ENCODE measurements at regions not wholly inside any gene's neighbourhood (a gene's known extent, or its start where the extent isn't known, plus 50 kb on each side); places are given as distances from the start of the nearest gene placed in this dataset.
"Not testable (repeated sequence)": the region's sequence is repeated elsewhere in the genome, so short reads cannot be mapped to it uniquely, and the experiment has no call there.

DNA sequence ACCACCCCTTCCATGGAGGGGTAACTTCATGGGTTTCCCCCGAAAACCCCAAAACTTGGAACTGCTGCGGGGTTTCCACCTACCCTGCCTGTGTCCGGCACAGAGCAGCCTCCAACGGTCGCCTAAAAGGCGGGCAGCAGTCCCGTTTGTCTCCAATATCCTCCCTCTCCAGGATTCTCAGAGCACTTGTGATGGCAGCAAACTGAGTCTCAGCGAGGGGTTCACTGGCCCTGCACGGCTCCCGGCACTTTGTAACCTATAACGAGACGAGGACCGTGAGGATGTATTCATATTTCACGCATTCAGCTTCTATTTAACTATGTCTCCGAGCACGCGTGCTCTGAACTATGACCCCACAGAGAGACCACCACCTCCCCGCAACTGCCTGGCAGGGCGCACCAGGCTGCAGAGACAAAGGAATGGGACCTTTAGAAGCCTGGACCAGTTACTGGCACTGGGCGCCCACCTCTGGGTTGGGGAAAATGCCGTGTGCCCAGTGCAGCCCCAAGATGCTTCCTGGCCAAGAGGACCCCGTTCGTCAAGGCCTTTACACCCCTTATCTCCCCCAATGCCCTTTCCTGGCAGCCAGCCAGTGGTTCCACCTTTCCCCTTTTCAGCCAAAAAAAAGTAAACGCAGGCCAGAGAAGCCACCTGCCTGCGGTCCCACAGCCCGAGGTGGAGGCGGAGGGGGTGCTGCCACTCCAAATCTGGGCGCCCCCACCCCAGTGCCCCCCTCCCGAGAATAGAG is 173.1 kb upstream of the RTL1 start:
- no peak for DNase-seq (ENCODE audit: low read depth in 4 of 4, low spot score in 2 of 4)

DNA sequence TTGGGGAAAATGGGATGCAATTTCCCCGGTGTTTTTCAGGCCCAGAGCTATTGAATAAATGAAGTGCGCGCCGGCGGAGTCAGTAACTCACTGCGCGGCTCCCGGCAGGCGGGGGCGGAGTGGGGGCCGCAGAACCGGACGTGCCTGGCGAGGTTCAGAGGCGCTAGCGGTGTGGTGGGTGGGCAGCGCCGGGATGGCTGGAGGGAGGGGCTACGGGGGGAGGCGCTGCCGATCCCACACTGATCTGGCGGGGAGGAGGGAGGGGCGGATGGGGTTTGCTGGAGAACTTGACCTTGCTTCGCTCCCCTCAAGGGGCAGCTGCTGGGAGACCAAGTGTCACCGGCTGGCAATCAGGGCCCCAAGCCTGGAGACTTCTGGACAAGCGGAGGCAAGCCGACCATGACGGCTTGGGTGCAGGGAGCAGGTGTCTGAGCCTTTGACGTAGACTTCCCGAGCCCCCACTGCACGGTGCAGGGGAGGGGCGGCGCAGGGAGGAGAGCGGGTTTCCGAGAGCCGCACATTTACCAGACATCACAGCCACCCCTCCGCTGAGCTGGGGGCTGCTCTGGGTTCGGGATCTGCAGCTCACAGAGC is 174.1 kb upstream of the RTL1 start:
- DNase-seq (ENCODE audit: low read depth in 4 of 4, low spot score in 2 of 4) = peak in 3 of 4 donors; percentile 15 to 41 (median 32)

DNA sequence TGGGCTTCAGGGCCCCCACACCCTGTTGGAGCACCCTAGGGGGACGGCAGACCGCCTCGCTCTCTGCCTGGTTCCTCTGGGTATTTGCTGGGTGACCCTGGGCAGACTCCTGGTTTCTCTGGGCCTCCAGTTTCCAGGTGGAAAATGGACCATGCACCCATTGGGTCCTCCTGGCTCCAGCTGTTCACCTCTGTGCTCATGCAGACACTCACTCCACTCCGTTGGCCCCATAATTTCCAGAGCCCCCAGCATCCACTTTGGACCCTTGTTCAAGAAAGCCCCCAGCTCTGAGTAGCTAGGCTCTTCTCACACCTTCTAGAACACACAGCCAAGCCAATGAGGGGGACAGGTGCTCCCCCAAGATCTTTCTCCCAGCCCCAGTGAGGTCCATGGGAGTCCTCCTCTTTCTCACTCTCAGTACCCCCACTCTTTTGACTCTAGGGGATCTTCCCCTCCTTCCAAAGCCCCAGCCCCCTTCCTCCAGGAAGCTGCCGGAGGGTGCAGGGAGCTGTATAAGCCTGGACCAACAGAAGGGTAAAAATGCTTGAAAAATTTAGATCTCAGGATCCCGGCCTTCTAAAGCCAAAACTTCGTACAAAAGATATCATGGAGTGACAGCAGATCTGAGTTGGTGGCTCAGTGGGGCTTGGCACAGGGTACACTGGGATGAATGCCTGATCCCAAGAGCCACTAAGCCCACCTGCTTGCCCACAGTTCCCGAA is 174.8 kb upstream of the RTL1 start:
- DNase-seq (ENCODE audit: low read depth in 4 of 4, low spot score in 2 of 4) = no peak

DNA sequence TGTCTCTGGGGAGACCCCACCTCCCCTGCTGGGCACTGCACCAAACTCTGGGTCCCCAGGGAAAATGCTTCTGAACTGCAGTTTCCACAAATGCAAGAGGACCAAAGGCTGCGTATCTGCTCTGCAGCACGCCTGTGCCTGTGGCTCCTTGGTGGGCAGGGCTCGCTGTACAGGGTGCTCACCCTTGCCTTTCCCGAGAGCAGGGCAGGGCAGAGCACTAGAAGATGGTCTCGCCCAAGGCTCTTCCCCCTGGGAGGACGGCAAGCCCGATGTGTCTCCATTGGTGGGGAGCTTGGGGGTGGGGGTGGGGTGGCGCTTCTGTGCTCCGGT is 175.3 kb upstream of the RTL1 start:
- no peak for DNase-seq (ENCODE audit: low read depth in 4 of 4, low spot score in 2 of 4)

DNA sequence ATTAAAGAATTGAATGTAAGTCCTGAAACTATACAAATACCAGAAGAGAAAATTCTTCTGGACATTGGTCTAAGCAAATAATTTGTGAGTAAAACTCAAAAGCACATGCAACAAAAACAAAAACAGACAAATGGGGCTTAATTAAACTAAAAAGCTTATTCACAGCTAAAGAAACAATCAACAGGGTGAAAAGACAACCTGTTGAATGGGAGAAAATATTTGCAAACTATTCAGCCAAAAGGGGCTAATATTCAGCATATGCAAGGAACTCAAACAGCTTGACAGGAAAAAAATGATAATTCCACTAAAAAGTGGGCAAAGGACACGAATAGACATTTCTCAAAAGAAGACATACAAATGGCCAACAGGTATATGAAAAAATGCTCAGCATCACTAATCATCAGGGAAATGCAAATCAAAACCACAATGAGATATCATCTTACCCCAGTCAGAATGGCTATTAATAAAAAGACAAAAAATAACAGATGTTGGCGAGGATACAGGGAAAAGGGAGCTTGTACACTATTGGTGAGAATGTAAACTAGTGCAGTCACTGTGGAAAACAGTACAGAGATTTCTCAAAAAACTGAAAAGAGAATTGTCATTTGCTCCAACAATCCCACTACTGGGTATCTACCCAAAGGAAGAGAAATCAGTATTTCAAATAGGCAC is 177.5 kb upstream of the RTL1 start:
- DNase-seq (ENCODE audit: low read depth in 4 of 4, low spot score in 2 of 4) = no peak

DNA sequence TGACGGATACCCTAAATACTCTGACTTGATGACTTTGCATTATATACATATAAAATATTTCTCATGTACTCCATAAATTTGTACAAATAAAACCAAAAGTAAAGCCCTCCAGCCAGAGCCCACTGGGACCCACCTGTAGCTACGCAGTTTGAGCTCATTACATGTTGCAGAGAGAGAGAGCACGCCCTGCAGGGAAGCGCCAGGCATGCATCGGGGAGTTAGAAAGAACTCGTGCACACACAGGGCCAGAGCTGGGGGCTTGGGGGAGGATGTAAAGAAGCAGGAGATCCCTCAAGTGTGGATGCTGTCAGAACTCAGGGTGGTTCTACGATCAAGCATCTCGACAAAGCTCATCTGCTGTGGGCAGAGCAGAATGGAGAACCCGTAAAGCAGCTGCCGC is 178.5 kb upstream of the RTL1 start:
- no peak for DNase-seq (ENCODE audit: low read depth in 4 of 4, low spot score in 2 of 4)

DNA sequence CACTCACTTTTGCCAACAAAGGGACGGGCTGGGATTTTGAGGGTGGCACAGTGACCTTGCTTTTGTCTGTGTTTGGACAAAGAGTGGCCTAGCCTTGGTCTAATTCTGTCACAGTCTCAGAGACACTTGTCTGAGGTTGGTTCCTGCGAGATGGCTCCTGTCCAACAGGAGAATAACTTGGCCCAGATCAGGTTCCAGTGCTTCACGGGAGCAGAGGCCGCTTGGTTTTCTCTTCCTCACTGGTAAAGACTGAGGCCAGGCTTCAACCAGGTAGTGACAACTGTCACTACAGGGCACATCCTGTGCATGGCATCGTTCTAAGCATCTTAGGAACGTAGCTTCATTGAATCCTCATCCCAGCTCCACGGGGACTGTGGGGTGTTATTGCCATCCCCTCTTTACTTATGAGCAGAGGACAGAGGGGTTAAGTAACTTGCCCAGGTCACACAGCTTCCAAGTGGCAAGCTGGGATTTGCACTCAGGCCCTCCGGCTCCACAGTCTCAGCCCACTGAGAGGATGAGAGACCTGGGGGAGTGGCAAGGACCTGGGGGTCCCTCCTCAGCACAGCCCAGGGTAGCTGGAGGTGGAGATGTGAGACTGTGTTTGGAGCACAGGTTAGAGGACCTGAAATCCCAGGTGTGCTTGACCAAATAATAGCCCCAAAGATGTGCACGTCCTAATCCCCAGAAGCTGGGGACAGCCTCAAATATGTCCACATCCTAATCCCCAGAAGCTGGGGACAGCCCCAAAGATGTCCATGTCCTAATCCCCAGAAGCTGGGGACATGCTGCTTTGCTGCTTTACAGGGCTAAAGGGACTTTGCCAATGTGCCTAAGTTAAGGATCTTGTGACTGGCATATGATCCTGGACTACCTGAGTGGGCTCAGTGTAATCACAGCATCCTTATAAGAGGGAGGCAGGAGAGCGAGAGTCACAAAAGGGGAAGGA is 179.2 kb upstream of the RTL1 start:
- DNase-seq (ENCODE audit: low read depth in 4 of 4, low spot score in 2 of 4) = no peak

DNA sequence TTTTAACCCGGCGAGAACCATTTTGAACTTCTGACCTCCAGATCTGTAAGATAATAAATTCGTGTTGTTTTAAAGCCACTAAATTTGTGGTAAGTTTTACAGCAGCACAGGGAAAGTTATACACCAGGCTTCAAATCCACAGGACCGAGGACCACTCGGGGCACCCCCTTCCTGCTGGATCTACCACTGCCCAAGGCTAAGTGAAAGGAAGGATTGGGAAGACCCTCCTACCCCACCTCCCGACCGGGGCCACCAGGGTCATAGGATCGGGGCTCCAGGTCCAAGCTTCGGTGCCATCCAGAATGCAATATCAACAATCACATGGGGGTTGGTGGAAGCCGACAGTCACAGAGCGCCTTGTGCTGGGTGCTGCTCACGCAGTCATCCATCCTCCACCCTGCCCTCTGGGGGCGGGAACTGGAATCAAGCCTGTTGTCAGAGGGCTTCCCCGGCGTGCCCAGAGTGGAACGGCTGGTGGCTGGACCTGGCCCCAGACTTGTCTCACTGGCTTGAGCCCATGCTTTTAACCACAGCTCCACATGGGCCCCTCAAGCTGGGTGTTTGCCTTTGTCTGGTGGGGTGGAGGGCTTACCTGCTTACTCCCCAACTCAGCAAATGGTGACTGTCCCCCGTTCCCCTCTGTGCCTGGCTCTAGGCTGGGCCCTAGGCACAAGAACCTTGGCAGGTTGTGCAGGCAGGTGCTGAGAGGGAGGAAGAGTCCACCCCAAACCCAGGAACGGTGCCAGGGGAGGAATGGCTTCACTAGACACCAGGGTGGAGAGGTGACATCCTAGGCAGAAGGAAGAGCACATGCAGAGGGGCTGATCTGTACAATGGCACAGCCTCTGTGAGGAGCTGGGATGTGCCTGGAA is 180.3 kb upstream of the RTL1 start:
- no peak for DNase-seq (ENCODE audit: low read depth in 4 of 4, low spot score in 2 of 4)

DNA sequence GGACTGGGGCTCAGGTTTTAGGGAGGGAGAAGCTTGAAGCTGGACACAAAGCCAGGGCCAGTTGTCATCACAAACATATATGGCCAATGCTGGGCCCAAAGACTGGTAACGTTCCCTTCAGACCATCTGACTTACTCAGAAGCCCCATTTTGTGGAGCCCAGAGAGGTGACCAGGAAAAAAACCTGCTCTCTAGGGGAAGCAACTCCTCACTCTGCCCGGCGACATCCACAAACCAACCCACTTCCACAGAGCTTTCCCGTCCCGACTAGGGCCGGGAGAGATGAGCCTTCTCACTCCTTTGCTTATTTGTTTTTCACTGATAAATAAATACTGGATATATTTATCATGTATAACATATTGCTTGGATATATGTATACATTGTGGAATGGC is 180.9 kb upstream of the RTL1 start:
- no peak for DNase-seq (ENCODE audit: low read depth in 4 of 4, low spot score in 2 of 4)

DNA sequence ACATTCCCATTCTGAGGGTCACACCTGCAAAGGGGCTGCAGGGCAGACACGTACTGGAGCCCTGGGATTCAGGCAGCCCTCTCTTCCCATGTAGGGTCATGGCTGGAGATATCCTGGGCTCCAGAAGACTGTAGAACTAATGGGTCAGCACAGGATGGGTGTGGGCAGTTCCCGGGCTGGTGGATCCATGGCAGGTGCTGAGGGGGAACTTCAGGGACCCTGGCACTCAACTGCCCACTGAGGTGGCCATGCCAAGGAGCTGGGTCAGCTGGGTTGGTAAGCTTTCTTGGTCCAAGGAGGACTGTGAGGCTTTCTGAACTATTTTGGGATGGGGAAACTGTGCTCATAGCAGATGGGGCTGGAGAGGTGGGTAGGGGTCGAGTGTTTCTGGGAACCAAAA is 183.4 kb upstream of the RTL1 start:
- no peak for DNase-seq (ENCODE audit: low read depth in 4 of 4, low spot score in 2 of 4)

DNA sequence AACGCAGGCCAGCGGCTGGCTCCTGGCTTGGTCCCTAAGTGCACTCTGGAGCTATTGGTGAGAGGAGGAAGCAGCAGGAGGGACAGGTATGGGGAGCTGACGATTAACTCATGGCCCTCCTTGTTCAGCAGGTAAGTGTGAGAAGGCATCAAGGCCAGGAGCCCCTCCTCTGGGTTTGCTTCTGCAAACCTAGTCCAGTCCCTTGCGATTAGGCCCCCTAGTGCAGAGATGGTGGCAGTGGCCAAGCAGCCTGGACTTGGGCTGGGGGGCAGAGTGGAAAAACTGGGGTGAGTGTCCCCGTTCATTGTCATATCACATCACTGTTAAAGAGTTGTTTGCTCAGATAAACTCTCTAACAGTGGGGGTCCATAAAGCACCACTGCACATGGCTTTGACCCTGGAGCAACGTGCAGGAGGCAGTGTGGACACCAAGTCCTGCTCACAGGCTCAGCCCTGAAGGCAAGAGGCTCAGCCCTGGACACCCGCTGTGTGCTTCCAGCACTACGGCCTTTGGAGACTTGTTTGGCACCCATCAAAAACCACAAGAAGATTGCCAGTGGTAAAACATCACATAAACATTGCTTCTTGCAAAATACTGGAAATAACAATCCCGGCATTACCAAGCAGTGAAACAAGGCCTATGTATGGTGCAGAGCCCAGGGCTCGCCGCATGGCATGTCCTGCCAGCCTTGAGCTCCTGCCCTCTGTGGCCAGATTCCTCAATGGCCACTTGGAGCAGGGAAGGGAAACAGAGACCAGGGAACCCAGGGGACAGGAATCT is 184.3 kb upstream of the RTL1 start:
- DNase-seq (ENCODE audit: low read depth in 4 of 4, low spot score in 2 of 4) = no peak

DNA sequence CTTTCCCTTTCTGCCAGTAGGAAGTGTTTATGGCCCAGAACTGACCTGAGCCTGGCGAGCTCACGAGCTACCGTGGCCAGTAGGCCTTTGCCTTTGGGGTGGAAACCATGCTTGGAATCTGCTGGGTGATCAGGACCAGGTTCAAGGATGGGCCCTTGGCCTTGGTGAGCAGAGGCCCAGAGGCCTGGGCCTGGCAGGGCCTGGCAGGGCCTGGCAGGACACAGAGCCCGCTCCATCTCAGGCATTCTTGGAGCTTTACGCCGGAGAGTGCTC is 184.8 kb upstream of the RTL1 start:
- DNase-seq (ENCODE audit: low read depth in 4 of 4, low spot score in 2 of 4) = no peak

DNA sequence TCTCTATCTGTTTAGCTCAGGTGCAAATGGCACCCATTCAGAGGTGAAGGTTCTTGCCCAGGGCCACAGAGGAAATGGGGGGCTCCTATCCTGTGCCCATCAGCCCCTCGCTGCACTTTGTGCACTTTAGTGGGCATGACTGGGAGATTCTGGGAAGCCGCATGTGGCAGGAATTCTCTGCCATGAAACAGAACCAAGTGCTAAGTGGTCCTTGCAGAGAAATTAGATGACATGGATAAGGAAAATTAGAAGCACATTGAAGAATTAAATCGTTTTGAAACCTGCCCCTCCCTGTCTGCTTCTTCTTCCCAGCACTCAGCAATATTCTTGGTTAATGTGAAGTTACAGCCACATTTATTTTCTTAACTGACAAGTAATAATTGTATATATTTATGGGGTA is 185.2 kb upstream of the RTL1 start:
- no peak for DNase-seq (ENCODE audit: low read depth in 4 of 4, low spot score in 2 of 4)

DNA sequence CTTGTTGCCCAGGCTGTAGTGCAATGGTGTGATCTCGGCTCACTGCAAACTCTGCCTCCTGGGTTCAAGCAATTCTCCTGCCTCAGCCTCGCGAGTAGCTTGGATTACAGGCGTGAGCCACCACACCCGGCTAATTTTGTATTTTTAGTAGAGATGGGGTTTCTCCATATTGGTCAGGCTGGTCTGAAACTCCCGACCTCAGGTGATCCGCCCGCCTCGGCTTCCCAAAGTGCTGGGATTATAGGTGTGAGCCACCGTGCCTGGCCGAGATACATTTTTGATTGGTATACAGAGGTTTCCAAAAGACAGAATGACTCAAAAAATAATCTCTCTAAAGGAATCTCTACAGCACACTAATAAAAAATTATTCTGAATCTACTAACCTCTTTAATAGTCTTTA is 187.0 kb upstream of the RTL1 start:
- not testable (repeated sequence) for DNase-seq (ENCODE audit: low read depth in 4 of 4, low spot score in 2 of 4)

DNA sequence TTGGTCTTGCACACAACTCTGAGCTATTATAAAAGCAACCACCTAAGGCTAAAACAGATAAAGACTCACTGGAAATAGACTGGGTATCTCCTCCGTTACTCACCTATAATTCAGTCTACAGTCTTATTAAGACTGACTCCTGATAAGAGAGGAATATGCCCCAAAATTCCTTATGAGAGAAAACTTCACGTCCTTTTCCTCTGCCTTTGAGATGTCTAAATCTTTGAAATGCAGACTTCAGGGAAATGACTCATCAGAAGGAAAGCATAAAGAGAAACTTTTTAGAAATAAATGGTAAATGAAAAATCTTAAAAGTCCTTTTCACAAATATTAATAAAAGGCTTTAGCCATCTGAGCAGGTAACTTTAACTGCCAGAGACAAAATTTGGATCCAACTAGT is 187.5 kb upstream of the RTL1 start:
- no peak for DNase-seq (ENCODE audit: low read depth in 4 of 4, low spot score in 2 of 4)

DNA sequence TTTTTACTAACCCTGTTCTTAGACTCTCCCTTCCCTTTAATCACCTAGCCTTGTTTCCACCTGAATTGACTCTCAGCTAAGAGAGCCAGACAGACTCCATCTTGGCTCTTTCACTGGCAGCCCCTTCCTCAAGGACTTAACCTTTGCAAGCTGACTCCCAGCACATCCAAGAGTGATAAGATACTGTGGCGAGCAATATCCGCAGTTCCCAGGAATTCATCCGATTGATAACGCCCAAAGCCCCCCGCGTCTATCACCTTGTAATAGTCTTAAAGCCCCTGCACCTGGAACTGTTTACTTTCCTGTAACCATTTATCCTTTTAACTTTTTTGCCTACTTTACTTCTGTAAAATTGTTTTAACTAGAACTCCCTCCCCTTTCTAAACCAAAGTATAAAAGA is 191.4 kb upstream of the RTL1 start:
- DNase-seq (ENCODE audit: low read depth in 4 of 4, low spot score in 2 of 4) = not testable (repeated sequence)

DNA sequence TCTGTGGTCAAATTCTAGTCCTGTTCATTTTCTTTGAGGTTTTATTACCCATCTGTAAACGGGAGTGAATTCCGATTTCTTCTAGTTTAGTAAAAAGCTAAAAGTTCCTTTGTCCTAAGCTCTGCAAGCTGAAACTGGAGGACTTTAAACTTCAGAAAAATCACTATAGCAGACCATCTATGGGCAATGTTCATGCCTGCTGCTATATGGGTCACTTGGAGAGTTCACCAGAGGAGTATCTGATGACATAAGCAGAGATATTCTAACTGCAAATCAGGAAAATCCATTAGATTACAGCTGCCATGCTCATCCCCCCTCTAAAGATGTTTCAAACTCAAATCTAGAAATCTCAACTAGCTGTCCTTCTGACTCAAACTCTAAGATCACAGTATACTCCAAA is 193.0 kb upstream of the RTL1 start:
- DNase-seq (ENCODE audit: low read depth in 4 of 4, low spot score in 2 of 4) = no peak

DNA sequence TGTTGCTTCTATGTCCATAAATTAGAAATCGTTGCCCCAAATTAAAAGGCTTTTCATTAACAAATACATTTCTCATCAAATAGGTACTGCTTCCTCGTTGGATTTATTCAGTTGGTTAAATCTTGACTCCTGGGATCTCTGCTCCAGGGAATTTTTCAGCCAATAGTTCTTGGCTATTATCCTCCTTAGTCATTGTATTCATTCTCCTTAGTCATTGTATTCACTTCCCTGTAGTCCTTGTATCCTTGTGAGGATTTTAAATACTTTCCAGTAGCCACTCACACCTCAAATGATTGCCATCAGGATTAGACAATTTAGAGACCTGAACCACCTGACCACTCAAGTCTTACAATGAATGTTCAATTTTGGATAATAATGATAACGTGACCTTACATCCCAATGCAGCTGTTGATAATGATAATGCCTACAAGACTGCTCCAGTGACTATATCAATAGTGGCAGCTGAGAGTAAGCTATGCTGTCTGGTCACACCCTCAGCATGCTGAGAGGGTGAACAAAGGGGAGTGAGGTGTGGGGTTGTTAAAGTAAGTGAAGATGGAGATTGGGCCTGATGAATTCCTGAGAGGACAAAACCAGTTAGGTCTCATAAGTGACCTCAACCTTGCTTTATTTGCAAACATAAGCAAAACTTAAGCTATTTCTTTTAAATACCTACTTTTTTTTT is 193.7 kb upstream of the RTL1 start:
- DNase-seq (ENCODE audit: low read depth in 4 of 4, low spot score in 2 of 4) = no peak

Data from left renal cortex interstitium (tissue), 4 donors.